HCT116 (cell line): ENCODE measurements at regions not wholly inside any gene's neighbourhood (a gene's known extent, or its start where the extent isn't known, plus 50 kb on each side); places are given as distances from the start of the nearest gene placed in this dataset.

Source experiments
- CTCF ChIP-seq, 3 experiments: fragments of 200-600 bp in 1 of 3; sonication (generic) in 1 of 3; IDR thresholded peaks in 2 of 3; conservative IDR thresholded peaks in 1 of 3; 2 replicates each; pipeline ENCODE4 v1.5.1; 2012 to 2017; ENCODE audit warnings: low read depth in 2 of 3, low read length in 2 of 3, antibody characterized with exemption in 1 of 3, borderline replicate concordance in 1 of 3, control low read depth in 1 of 3, mild to moderate bottlenecking in 1 of 3, mixed read lengths in 1 of 3, mixed run types in 1 of 3, moderate library complexity in 1 of 3; ENCODE audit not compliant: insufficient read depth in 1 of 3
- ELF1 ChIP-seq: IDR thresholded peaks from 2 replicates; pipeline ENCODE4 v1.6.1; 2012; ENCODE audit warnings: low read depth, borderline replicate concordance
- EZH2 ChIP-seq: fragments of 200-600 bp; sonication (generic); IDR thresholded peaks from 2 replicates; pipeline ENCODE4 v1.6.1; 2017; ENCODE audit warnings: antibody characterized with exemption, mixed run types
- FOSL1 ChIP-seq: IDR thresholded peaks from 2 replicates; pipeline ENCODE4 v1.6.1; 2012; ENCODE audit warnings: low read depth
- POLR2A ChIP-seq: IDR thresholded peaks from 2 replicates; pipeline ENCODE4 v1.7.0; 2011; ENCODE audit warnings: borderline replicate concordance; ENCODE audit not compliant: insufficient read depth, insufficient read length; ENCODE audit errors: extremely low read depth
- SIN3A ChIP-seq: IDR thresholded peaks from 2 replicates; pipeline ENCODE4 v1.6.1; 2012; ENCODE audit warnings: low read depth
- SRF ChIP-seq: IDR thresholded peaks from 2 replicates; pipeline ENCODE4 v1.6.1; 2012; ENCODE audit warnings: low read depth
- YY1 ChIP-seq: IDR thresholded peaks from 2 replicates; pipeline ENCODE4 v1.6.1; 2011; ENCODE audit warnings: low read length, low read depth, moderate library complexity, mild to moderate bottlenecking; ENCODE audit not compliant: insufficient replicate concordance; ENCODE audit errors: extremely low read depth

- TF ChIP-seq SIN3A (no peak), POLR2A (no peak), SRF (no peak), CTCF (IDR thresholded peaks at IDR 0.05 in 2 of 3, conservative IDR thresholded peaks at IDR 0.05 in 1 of 3; ENCODE audit: borderline replicate concordance in 1 of 3, insufficient read depth in 1 of 3, low read depth in 2 of 3, low read length in 2 of 3) (no peak), FOSL1 (no peak), EZH2 (no peak), ELF1 (no peak), YY1 (no peak)
Measured at GRCh38 chr9:10869687-10870086, 256.9 kb upstream of the PTPRD start.
